ENCODE measurements at regions not wholly inside any gene's neighbourhood (a gene's known extent, or its start where the extent isn't known, plus 50 kb on each side); places are given as distances from the start of the nearest gene placed in this dataset.

- TF ChIP-seq EZH2 (IDR thresholded peaks at IDR 0.05; ENCODE audit: low read length, unreplicated experiment): no peak
- TF ChIP-seq, protein P1, sequence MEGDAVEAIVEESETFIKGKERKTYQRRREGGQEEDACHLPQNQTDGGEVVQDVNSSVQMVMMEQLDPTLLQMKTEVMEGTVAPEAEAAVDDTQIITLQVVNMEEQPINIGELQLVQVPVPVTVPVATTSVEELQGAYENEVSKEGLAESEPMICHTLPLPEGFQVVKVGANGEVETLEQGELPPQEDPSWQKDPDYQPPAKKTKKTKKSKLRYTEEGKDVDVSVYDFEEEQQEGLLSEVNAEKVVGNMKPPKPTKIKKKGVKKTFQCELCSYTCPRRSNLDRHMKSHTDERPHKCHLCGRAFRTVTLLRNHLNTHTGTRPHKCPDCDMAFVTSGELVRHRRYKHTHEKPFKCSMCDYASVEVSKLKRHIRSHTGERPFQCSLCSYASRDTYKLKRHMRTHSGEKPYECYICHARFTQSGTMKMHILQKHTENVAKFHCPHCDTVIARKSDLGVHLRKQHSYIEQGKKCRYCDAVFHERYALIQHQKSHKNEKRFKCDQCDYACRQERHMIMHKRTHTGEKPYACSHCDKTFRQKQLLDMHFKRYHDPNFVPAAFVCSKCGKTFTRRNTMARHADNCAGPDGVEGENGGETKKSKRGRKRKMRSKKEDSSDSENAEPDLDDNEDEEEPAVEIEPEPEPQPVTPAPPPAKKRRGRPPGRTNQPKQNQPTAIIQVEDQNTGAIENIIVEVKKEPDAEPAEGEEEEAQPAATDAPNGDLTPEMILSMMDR (conservative IDR thresholded peaks at IDR 0.05; ENCODE audit: low read depth, low read length): no peak
- TF ChIP-seq EZH2phosphoT487 (IDR thresholded peaks at IDR 0.05; ENCODE audit: borderline replicate concordance, low read length): no peak
Measured at GRCh38 chr13:88189728-88190127, 518.6 kb downstream of the SLITRK5 start.
